Suprapubic skin (tissue), 3 donors: ENCODE measurements at regions not wholly inside any gene's neighbourhood (a gene's known extent, or its start where the extent isn't known, plus 50 kb on each side); places are given as distances from the start of the nearest gene placed in this dataset.

Experiments
- POLR2A ChIP-seq, 2 donors: fragments of 450-650 bp; IDR thresholded peaks; one replicate each; pipeline ENCODE4 v1.6.1; 2017; ENCODE audit warnings: antibody characterized with exemption in 2 of 2, mild to moderate bottlenecking in 2 of 2, moderate library complexity in 2 of 2
- TF ChIP-seq, protein P1 (sequence below), 2 donors: fragments of 200-600 bp in 1 of 2; fragments of 450-650 bp in 1 of 2; sonication (generic) in 1 of 2; IDR thresholded peaks; one replicate each; pipeline ENCODE4 v1.5.1; 2016 to 2019; ENCODE audit warnings: antibody characterized with exemption in 2 of 2, mild to moderate bottlenecking in 1 of 2, moderate library complexity in 1 of 2

DNA sequence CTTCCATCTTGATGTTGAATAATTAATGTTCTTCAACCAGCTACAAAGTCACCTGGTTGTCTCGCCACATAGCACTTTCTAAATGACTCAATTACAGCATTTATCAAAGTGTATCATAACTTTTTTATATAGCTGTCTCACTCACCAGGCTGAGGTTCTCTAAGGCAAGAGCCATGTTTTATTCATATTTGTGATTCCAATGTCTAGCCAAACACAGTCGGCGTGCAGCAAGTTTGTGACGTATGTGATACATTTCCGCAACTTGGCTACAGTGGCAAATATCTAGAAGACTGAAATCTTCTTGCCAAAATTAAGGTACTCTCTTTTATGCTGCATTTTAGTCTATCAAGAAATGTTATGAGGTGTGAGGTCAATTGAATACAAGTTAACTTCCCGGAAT lies 94.2 kb upstream of the WASF3 start:
- TF ChIP-seq, protein P1, sequence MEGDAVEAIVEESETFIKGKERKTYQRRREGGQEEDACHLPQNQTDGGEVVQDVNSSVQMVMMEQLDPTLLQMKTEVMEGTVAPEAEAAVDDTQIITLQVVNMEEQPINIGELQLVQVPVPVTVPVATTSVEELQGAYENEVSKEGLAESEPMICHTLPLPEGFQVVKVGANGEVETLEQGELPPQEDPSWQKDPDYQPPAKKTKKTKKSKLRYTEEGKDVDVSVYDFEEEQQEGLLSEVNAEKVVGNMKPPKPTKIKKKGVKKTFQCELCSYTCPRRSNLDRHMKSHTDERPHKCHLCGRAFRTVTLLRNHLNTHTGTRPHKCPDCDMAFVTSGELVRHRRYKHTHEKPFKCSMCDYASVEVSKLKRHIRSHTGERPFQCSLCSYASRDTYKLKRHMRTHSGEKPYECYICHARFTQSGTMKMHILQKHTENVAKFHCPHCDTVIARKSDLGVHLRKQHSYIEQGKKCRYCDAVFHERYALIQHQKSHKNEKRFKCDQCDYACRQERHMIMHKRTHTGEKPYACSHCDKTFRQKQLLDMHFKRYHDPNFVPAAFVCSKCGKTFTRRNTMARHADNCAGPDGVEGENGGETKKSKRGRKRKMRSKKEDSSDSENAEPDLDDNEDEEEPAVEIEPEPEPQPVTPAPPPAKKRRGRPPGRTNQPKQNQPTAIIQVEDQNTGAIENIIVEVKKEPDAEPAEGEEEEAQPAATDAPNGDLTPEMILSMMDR (IDR thresholded peaks at IDR 0.05), result no peak
- TF ChIP-seq POLR2A (IDR thresholded peaks at IDR 0.05), result no peak
